OCI-LY3 (cell line): ENCODE measurements at regions not wholly inside any gene's neighbourhood (a gene's known extent, or its start where the extent isn't known, plus 50 kb on each side); places are given as distances from the start of the nearest gene placed in this dataset.

Source experiments
- H2AFZ ChIP-seq: fragments of 200-600, 300-600 bp; shearing (Covaris generic); 2 replicates; pipeline ENCODE4 v1.6.0; 2014; ENCODE audit warnings: antibody characterized with exemption, low read depth, low read length
- H3K27ac ChIP-seq: fragments of 200-600, 300-600 bp; sonication (generic); 2 replicates; pipeline ENCODE4 v1.5.1; 2014; ENCODE audit warnings: mild to moderate bottlenecking, low read length, moderate library complexity, mixed read lengths
- H3K27me3 ChIP-seq: fragments of 200-600, 300-600 bp; sonication (generic); 2 replicates; pipeline ENCODE4 v1.6.1; 2014; ENCODE audit warnings: low read depth, low read length, mixed read lengths
- H3K36me3 ChIP-seq: fragments of 200-600, 300-600 bp; sonication (generic); replicated peaks from 2 replicates; pipeline ENCODE3; 2014; ENCODE audit warnings: low read depth, low read length, mixed read lengths
- H3K4me1 ChIP-seq: fragments of 300-600, 200-600 bp; sonication (generic); 2 replicates; pipeline ENCODE4 v1.6.1; 2014; ENCODE audit warnings: low read length, mixed read lengths
- H3K4me2 ChIP-seq: fragments of 200-600, 300-600 bp; sonication (generic); 2 replicates; pipeline ENCODE4 v1.6.1; 2014; ENCODE audit warnings: low read length, mixed read lengths
- H3K4me3 ChIP-seq: fragments of 300-600, 200-600 bp; sonication (generic); 2 replicates; pipeline ENCODE4 v1.5.1; 2014; ENCODE audit warnings: antibody characterized with exemption, mild to moderate bottlenecking, low read length, moderate library complexity
- H3K79me2 ChIP-seq: fragments of 300-600, 200-600 bp; shearing (Covaris generic); 2 replicates; pipeline ENCODE4 v1.6.1; 2014; ENCODE audit warnings: mild to moderate bottlenecking, low read length, mixed read lengths
- H3K9ac ChIP-seq: fragments of 300-600, 200-600 bp; shearing (Covaris generic); 2 replicates; pipeline ENCODE4 v1.6.0; 2014; ENCODE audit warnings: mild to moderate bottlenecking, low read length, moderate library complexity
- H3K9me3 ChIP-seq: fragments of 200-600, 300-600 bp; shearing (Covaris generic); 2 replicates; pipeline ENCODE4 v1.6.1; 2014; ENCODE audit warnings: low read length, mixed read lengths; ENCODE audit not compliant: insufficient read depth
- H4K20me1 ChIP-seq: fragments of 200-600, 300-600 bp; sonication (generic); 2 replicates; pipeline ENCODE4 v1.6.1; 2016; ENCODE audit warnings: low read length, mixed read lengths; ENCODE audit not compliant: insufficient read depth
- CTCF ChIP-seq: fragments of 200-600, 300-600 bp; sonication (generic); IDR thresholded peaks from 2 replicates; pipeline ENCODE4 v1.5.1; 2014; ENCODE audit warnings: antibody characterized with exemption, low read length, low read depth
- EZH2phosphoT487 ChIP-seq: fragments of 200-600 bp; shearing (Covaris generic); IDR thresholded peaks from 2 replicates; pipeline ENCODE4 v1.6.1; 2018; ENCODE audit warnings: antibody characterized with exemption, mixed run types, low read depth

GRCh38 chr10:78210548-78210947, 176.9 kb downstream of the RPS24 start:
- H3K4me1 ChIP-seq: peaks cover 94% of the 10 kb centered on the region
- H2AFZ ChIP-seq: no peak overlapping the region
- H3K27me3 ChIP-seq: no peaks in the 10 kb centered on the region
- peak overlapping the region; percentile 84 for H3K4me3 ChIP-seq
- no peaks in the 10 kb centered on the region for H4K20me1 ChIP-seq
- H3K4me2 ChIP-seq: peak overlapping the region; percentile 93
- H3K36me3 ChIP-seq: peaks cover 20% of the 10 kb centered on the region
- H3K9me3 ChIP-seq: no peaks in the 10 kb centered on the region
- peak overlapping the region; percentile 91 for H3K9ac ChIP-seq
- H3K27ac ChIP-seq: peak overlapping the region; percentile 88
- TF ChIP-seq CTCF: no peak
- TF ChIP-seq EZH2phosphoT487: no peak
- H3K79me2 ChIP-seq: peaks cover 50% of the 10 kb centered on the region

- peak overlapping the region; percentile 91 for H3K9ac ChIP-seq
- no peaks in the 10 kb centered on the region for H4K20me1 ChIP-seq
- TF ChIP-seq EZH2phosphoT487 (no peak), CTCF (no peak)
- no peak overlapping the region for H2AFZ ChIP-seq
- H3K79me2 ChIP-seq: peaks cover 54% of the 10 kb centered on the region
- H3K36me3 ChIP-seq: peaks cover 20% of the 10 kb centered on the region
- H3K9me3 ChIP-seq: no peaks in the 10 kb centered on the region
- no peaks in the 10 kb centered on the region for H3K27me3 ChIP-seq
- peaks cover 94% of the 10 kb centered on the region for H3K4me1 ChIP-seq
- H3K27ac ChIP-seq: peak overlapping the region; percentile 88
- H3K4me3 ChIP-seq: peak overlapping the region; percentile 84
- peak overlapping the region; percentile 93 for H3K4me2 ChIP-seq
Observed at GRCh38 chr10:78210976-78211375, 177.3 kb downstream of the RPS24 start.

- Histone ChIP-seq H3K79me2 (peaks cover 57% of the 10 kb centered on the region), H4K20me1 (no peaks in the 10 kb centered on the region), H3K27me3 (no peaks in the 10 kb centered on the region), H3K9me3 (no peaks in the 10 kb centered on the region), H3K9ac (peak overlapping the region; percentile 91), H3K27ac (peak overlapping the region; percentile 88), H3K36me3 (peaks cover 20% of the 10 kb centered on the region), H3K4me1 (peaks cover 91% of the 10 kb centered on the region), H2AFZ (no peak overlapping the region), H3K4me3 (peak overlapping the region; percentile 84), H3K4me2 (peak overlapping the region; percentile 93)
- TF ChIP-seq EZH2phosphoT487 (no peak), CTCF (peak; percentile 72)
Observed at GRCh38 chr10:78211561-78212051, 177.9 kb downstream of the RPS24 start.

GRCh38 chr10:78212060-78212785, 178.6 kb downstream of the RPS24 start:
- peaks cover 59% of the 10 kb centered on the region for H3K79me2 ChIP-seq
- no peaks in the 10 kb centered on the region for H3K27me3 ChIP-seq
- H3K36me3 ChIP-seq: peaks cover 25% of the 10 kb centered on the region
- peaks cover 89% of the 10 kb centered on the region for H3K4me1 ChIP-seq
- no peak overlapping the region for H2AFZ ChIP-seq
- H3K9me3 ChIP-seq: no peaks in the 10 kb centered on the region
- peak overlapping the region; percentile 91 for H3K9ac ChIP-seq
- no peak for TF ChIP-seq CTCF
- no peak for TF ChIP-seq EZH2phosphoT487
- H3K4me3 ChIP-seq: peak overlapping the region; percentile 84
- no peaks in the 10 kb centered on the region for H4K20me1 ChIP-seq
- H3K27ac ChIP-seq: peak overlapping the region; percentile 88
- peak overlapping the region; percentile 93 for H3K4me2 ChIP-seq
